ENCODE measurements at regions not wholly inside any gene's neighbourhood (a gene's known extent, or its start where the extent isn't known, plus 50 kb on each side); places are given as distances from the start of the nearest gene placed in this dataset.

DNA sequence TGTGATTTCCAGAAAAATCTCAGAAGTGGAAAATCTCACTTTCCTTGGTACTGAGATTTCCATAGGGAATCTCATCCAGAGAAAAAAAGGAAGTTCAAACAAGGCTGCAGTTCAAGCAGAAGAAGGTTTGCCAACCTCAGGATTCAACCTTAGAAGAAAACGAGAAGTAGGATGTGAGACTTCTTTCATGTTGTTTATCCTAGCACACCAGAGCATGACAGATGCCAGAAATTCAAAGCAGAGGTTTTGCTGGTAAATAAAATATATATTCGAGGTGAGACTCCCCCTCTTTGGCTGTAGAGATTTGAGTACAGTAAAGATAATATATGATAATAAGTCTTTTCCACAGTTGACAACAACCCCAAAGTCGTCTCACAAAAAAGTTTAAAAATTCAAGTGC is 116.9 kb upstream of the SMC2 start:
- DNase-seq = no peak

- DNase-seq = no peak
Measured at GRCh38 chr9:103978396-103978795, 115.7 kb upstream of the SMC2 start.

- no peak for DNase-seq
Measured at GRCh38 chr9:103981912-103982311, 112.2 kb upstream of the SMC2 start.

DNA sequence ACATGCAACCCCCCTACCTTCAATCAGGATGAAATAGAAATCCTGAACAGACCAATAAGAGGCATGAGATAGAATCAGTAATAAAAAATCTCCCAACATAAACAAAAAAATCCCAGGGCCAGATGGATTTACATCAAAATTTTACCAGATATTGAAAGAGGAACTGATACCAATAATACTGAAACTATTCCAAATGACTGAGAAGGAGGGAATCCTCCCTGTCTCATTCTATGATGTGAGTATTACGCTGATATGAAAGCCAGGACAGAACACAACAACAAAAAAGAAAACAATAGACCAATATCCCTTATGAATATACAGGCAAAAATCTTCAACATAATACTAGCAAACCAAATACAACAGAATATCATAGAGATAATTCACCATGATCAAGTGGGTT is 109.0 kb upstream of the SMC2 start:
- no peak for DNase-seq

DNA sequence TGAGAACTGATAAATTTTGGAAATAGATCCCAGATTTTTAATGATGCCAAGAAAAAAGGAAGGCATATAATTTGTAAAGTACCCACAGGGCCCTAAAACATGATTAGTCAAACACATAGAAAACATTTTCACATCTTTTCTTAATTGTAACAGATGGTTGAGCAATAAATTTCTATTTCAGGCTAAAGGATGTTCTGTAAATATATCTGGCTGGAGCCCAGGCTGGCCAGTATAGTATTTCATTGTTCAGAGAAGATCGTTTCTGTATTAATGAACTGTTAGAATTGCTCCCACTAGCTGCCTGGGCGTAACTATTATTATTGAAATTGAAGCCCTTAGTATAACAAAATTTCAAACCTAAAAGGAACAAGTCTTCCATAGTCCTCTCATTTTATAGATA is 105.3 kb upstream of the SMC2 start:
- no peak for DNase-seq

GRCh38 chr9:103990311-103990710 is 103.8 kb upstream of the SMC2 start:
- DNase-seq = no peak

GRCh38 chr9:103991001-103991400 is 103.1 kb upstream of the SMC2 start:
- DNase-seq = no peak

DNA sequence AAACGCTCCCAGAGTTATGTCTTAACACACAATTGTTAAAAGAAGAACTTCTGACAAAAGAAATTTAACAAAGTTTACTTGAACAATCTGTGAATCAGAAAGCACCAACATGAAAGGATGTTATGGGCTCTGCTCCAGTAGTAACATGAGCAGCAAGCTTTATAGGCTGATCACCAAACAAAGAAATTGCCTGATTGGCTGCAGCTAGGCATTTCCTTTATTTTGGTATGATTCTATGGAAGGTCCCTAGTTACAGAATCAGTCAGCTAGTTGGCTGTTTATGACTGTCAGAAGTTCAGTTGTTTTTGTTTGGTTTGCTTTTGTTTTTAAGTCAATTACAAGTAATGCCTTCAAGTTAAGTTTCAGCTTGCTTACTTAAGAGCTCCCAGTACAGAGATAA is 102.4 kb upstream of the SMC2 start:
- DNase-seq = no peak

DNA sequence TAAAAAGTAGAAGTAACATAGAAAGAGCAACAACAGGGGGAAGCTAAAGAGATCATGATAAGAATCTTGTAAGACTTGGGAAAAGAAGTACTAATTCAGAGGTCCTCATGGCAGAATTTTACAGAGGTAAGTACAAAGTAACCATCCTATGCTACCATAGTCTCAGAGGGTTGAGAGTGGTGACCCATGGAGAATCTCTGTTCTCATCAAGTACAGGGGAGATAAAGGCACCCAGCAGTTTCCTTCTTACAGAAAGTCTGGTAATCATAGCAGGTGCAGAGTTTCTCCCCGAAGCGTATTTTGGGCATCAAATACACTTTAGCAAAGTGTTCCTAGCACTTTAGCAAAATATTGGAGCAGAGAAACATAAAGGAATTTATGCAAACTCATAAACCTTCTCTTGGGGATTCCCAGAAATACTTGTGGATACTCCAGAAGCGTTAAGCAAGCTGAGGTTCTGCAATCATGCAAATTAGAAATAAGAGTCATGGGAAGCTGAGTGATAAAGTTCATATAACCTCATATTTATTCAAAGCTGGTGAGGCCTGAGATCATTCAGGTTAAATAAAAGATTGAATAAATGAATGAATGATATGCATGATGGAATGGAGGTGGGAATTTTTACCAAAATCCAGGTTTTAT is 101.0 kb upstream of the SMC2 start:
- DNase-seq = no peak

DNA sequence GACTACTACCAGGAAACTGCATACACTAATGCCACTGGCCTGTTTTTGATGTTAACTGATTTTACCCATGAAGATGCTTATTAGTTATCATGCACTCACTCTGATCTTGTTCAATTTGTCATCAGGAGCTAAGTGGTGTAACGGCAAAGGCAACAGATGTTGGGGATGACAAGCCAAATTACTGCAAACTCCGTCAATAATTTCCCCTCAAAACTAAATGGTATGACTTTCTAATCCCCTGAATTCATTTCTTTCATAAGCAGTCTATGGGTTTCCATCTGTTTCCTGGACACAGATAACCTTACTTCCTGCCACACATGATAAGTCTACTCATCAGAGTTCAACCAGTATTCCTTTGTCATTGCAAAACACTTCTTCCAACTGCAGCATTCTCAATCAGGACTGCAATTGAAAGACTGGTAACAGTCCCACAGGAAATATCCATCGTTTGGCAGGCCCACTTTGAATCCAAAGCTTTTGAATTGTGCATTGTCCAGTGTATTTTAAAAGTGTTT is 96.2 kb upstream of the SMC2 start:
- DNase-seq = no peak

GRCh38 chr9:103999375-104000062 is 94.6 kb upstream of the SMC2 start:
- no peak for DNase-seq

DNA sequence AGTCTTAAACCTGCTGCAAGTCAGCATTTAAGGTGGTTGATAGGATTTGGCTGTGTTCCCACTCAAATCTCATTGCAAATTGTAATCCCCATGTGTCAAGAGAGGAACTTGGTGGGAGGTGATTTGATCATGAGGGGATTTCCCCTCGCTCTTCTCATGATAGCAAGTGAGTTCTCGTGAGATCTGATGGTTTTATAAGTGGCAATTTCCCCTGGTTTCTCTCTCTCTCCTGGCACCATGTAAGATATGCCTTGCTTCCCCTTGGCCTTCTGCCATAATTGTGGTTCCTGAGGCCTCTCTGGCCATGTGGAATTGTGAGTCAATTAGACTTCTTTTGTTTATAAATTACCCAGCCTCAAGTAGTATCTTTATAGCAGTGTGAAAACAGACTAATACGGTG is 84.3 kb upstream of the SMC2 start:
- DNase-seq = no peak

DNA sequence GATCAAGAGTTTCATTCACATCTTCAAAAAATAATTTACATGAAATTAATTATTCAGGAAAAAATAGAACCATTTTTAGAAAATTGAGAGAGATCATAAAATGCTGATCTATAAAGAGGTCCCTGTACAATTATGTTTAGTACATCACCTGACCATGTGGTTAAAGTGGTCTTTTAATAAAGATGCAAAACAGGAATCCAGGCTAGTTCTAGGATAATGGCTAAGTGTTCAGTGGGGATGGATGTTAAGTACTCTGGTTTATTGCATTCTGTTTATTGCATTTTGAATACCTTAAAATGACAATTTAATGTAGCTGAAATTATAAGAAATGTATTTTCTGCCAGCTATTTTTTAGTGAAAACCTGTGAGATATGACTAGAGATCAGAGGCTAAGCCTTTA is 72.0 kb upstream of the SMC2 start:
- DNase-seq = no peak

DNA sequence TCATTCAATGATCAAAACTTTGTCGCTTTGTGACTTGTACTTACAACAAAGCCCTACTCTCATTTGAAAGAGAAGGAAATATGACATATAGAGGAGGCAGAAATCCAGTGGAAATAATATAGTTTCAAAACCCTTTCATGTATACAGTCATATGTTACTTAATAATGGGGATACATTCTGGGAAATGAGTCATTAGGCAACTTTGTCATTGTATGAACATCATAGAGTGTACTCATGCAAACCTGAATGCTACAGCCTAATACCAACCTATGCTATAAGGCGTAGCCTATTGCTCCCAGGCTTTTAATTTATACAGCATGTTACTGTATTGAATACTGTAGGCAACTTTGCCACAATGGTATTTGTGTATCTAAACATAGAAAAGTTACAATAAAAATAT is 69.0 kb upstream of the SMC2 start:
- DNase-seq = no peak

- no peak for DNase-seq
Measured at GRCh38 chr9:104025945-104026344, 68.2 kb upstream of the SMC2 start.

- DNase-seq = no peak
Measured at GRCh38 chr9:104027295-104027694, 66.8 kb upstream of the SMC2 start.

DNA sequence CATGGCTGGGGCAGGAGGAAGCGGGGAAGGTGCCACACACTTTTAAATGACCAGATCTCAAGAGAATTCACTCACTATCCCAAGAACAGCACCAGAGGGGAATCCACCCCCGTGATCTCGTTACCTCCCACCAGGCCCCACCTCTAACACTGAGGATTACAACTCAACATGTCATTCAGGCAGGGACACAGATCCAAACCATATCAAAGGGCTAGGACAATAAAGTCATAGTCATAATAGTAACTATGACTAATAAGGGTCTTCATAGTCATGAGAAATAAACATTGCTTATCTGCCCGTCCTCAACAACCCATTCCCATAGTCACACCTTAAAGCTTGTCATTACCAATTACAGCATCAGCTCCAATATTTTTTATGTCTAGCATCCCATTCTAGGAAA is 65.3 kb upstream of the SMC2 start:
- DNase-seq = no peak
